Fibroblast of lung (primary cell): ENCODE measurements at regions not wholly inside any gene's neighbourhood (a gene's known extent, or its start where the extent isn't known, plus 50 kb on each side); places are given as distances from the start of the nearest gene placed in this dataset.

Experiments used
- DNase-seq, 2 donors: peaks; one replicate each; pipeline versions ENCODE4 v3.0.0 to v3.0.0-alpha.2; 2010; ENCODE audit warnings: low read depth in 2 of 2
- H2AFZ ChIP-seq: 2 replicates; pipeline ENCODE4 v1.5.1; 2012; ENCODE audit warnings: low read length, control low read depth, inconsistent platforms
- H3K27ac ChIP-seq: 2 replicates; pipeline ENCODE4 v1.5.1; 2011; ENCODE audit warnings: low read length, control low read depth; ENCODE audit not compliant: insufficient read depth
- H3K27me3 ChIP-seq: 2 replicates; pipeline ENCODE4 v1.5.1; 2011; ENCODE audit warnings: mild to moderate bottlenecking, low read length; ENCODE audit not compliant: control insufficient read depth, insufficient read depth
- H3K36me3 ChIP-seq: 2 replicates; pipeline ENCODE4 v1.5.1; 2011; ENCODE audit warnings: low read length; ENCODE audit not compliant: control insufficient read depth, insufficient read depth
- H3K4me1 ChIP-seq: 2 replicates; pipeline ENCODE4 v1.5.1; 2011; ENCODE audit warnings: low read length; ENCODE audit not compliant: control insufficient read depth, insufficient read depth; ENCODE audit errors: extremely low read depth
- H3K4me2 ChIP-seq: 2 replicates; pipeline ENCODE4 v1.5.1; 2011; ENCODE audit warnings: low read length, control low read depth; ENCODE audit not compliant: insufficient read depth; ENCODE audit errors: extremely low read depth
- H3K4me3 ChIP-seq, 4 experiments: fragments of 200-600 bp in 1 of 4; sonication (generic) in 1 of 4; replicated peaks in 1 of 4; 2 replicates each; pipeline ENCODE4 v1.5.1; 2011 to 2016; ENCODE audit warnings: low read length in 4 of 4, low read depth in 3 of 4, mild to moderate bottlenecking in 3 of 4, control low read depth in 2 of 4, inconsistent platforms in 1 of 4, mixed read lengths in 1 of 4; ENCODE audit not compliant: insufficient read depth in 1 of 4; ENCODE audit errors: control extremely low read depth in 1 of 4
- H3K79me2 ChIP-seq: 2 replicates; pipeline ENCODE4 v1.5.1; 2012; ENCODE audit warnings: mild to moderate bottlenecking, low read length, inconsistent platforms; ENCODE audit not compliant: control insufficient read depth, insufficient read depth
- H3K9ac ChIP-seq: 2 replicates; pipeline ENCODE4 v1.5.1; 2011; ENCODE audit warnings: mild to moderate bottlenecking, low read length, control low read depth; ENCODE audit not compliant: insufficient read depth
- H3K9me3 ChIP-seq: 2 replicates; pipeline ENCODE4 v1.5.1; 2012; ENCODE audit warnings: low read depth, low read length; ENCODE audit not compliant: control insufficient read depth, insufficient read depth
- H4K20me1 ChIP-seq: 2 replicates; pipeline ENCODE4 v1.5.1; 2011; ENCODE audit warnings: low read length; ENCODE audit not compliant: control insufficient read depth, insufficient read depth; ENCODE audit errors: extremely low read depth
- EZH2 ChIP-seq: IDR thresholded peaks from 2 replicates; pipeline ENCODE4 v1.5.1; 2012; ENCODE audit warnings: low read length, control low read depth, mild to moderate bottlenecking; ENCODE audit errors: missing control alignments
- TF ChIP-seq, protein P1 (sequence below), 2 donors: IDR thresholded peaks in 1 of 2; conservative IDR thresholded peaks in 1 of 2; 1 replicate in 1 of 2; 2 replicates in 1 of 2; pipeline ENCODE4 v1.5.1; 2011 to 2012; ENCODE audit warnings: low read length in 2 of 2, control low read depth in 1 of 2, inconsistent platforms in 1 of 2, low read depth in 1 of 2, mild to moderate bottlenecking in 1 of 2

DNA sequence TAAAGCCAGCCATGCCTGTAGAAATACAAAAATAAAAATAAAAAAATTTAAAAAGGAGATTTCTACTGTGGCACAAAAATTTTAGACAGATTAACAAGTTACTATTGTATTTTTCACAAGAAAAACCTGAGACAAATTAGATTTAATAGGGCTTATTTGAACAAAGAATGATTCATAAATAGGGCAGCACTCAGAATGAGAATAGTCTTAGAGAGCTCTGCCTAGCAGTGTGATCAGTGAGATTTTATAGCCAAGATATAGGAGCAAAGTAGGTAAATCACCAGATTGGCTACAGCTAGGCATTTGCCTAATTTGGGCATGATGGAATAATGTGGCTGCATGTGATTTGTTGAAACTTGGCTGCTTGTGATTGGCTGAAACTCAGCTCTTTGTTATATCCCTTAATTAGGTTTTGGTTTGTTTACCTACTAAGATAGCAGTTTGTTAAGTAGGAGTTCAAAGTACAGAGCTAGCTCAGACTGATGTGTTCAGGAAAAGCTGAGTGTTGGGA lies 279.7 kb upstream of the TMTC1 start:
- Histone ChIP-seq H3K4me2 (no peak overlapping the region), H3K4me1 (no peaks in the 10 kb centered on the region), H3K4me3 (no peak overlapping the region), H2AFZ (no peak overlapping the region), H3K36me3 (no peaks in the 10 kb centered on the region), H3K27ac (no peak overlapping the region), H3K27me3 (no peaks in the 10 kb centered on the region), H3K9ac (no peak overlapping the region), H4K20me1 (no peaks in the 10 kb centered on the region), H3K79me2 (no peaks in the 10 kb centered on the region), H3K9me3 (no peaks in the 10 kb centered on the region)
- no peak for TF ChIP-seq EZH2
- DNase-seq, result no peak

DNA sequence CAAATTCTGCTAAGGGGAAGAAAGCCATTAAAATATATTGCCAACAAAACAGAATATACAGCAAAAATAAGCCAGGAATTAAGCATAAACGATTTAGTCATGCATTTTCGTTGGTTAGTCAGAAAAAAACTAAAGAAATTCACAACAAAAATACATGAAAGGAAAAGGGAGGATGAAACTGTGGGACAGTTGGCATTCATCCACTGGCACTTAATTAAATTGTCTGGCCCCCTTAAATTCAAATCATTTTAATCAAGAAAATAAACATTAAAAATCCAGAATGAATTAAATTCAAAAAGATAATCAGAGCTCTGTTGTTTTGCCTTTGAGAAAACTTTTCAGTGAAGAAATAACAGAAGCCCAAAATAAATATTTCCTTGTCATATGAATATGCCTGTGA lies 264.6 kb upstream of the TMTC1 start:
- Histone ChIP-seq H3K4me1 (no peaks in the 10 kb centered on the region), H3K27me3 (peaks cover 2% of the 10 kb centered on the region), H3K4me3 (no peak overlapping the region), H3K79me2 (no peaks in the 10 kb centered on the region), H3K9me3 (no peaks in the 10 kb centered on the region), H4K20me1 (no peaks in the 10 kb centered on the region), H3K4me2 (no peak overlapping the region), H3K27ac (no peak overlapping the region), H2AFZ (no peak overlapping the region), H3K36me3 (no peaks in the 10 kb centered on the region), H3K9ac (no peak overlapping the region)
- no peak for TF ChIP-seq EZH2
- TF ChIP-seq, protein P1, sequence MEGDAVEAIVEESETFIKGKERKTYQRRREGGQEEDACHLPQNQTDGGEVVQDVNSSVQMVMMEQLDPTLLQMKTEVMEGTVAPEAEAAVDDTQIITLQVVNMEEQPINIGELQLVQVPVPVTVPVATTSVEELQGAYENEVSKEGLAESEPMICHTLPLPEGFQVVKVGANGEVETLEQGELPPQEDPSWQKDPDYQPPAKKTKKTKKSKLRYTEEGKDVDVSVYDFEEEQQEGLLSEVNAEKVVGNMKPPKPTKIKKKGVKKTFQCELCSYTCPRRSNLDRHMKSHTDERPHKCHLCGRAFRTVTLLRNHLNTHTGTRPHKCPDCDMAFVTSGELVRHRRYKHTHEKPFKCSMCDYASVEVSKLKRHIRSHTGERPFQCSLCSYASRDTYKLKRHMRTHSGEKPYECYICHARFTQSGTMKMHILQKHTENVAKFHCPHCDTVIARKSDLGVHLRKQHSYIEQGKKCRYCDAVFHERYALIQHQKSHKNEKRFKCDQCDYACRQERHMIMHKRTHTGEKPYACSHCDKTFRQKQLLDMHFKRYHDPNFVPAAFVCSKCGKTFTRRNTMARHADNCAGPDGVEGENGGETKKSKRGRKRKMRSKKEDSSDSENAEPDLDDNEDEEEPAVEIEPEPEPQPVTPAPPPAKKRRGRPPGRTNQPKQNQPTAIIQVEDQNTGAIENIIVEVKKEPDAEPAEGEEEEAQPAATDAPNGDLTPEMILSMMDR (conservative IDR thresholded peaks at IDR 0.05 in 1 of 2, IDR thresholded peaks at IDR 0.05 in 1 of 2; ENCODE audit: low read depth in 1 of 2, low read length in 2 of 2), result no peak
- peak in 1 of 2 donors; percentile 15 for DNase-seq

DNA sequence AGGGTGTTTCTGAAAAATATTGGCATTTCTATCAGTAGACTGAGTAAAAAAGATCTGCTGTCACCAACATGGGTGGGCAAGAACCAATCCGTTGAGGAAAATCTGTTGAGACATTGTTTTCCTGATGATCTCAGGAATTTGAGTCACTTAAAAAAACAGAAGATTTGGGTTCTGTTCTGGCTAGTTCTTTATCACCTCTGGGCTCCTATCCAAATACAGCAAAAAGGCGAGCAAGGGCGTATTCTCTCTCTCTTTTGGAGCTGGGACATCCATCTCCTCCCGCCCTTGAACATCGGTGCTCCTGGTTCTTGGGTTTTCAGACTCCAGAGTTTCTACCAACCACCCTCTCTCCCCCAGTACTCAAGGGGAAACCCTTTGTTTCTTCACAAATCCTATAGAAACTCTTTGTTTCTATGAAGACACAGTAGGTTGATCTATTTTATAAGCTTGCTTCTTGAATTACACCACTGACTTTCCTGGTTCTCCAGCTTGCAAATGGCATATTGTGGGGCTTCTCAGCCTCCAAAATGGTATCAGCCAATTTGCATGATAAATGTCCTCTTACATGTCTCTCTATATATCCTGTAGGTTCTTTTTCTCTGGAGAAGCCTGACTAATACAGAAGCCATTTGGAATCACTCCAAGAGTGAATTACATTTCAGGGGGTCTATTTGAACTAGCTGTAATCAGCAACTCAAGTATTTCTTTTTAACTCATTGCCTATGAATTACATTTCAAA lies 263.9 kb upstream of the TMTC1 start:
- Histone ChIP-seq H4K20me1 (no peaks in the 10 kb centered on the region), H3K27ac (no peak overlapping the region), H3K9ac (no peak overlapping the region), H3K36me3 (no peaks in the 10 kb centered on the region), H3K79me2 (no peaks in the 10 kb centered on the region), H3K27me3 (peaks cover 2% of the 10 kb centered on the region), H3K4me3 (no peak overlapping the region), H3K4me2 (no peak overlapping the region), H3K4me1 (no peaks in the 10 kb centered on the region), H2AFZ (no peak overlapping the region), H3K9me3 (no peaks in the 10 kb centered on the region)
- TF ChIP-seq, protein P1 (conservative IDR thresholded peaks at IDR 0.05 in 1 of 2, IDR thresholded peaks at IDR 0.05 in 1 of 2; ENCODE audit: low read depth in 1 of 2, low read length in 2 of 2), result no peak
- TF ChIP-seq EZH2, result no peak
- DNase-seq, result peak; percentile 45 to 74
